Lung (tissue), 11 donors: ENCODE measurements at regions not wholly inside any gene's neighbourhood (a gene's known extent, or its start where the extent isn't known, plus 50 kb on each side); places are given as distances from the start of the nearest gene placed in this dataset.

Experiments
- ATAC-seq: fragments of 200-7000 bp; cut with Tn5 transposase; one replicate; pipeline ENCODE4 v1.9.1; 2020; ENCODE audit warnings: moderate number of reproducible peaks; ENCODE audit not compliant: insufficient read depth, low FRiP score
- DNase-seq, 3 donors: peaks; one replicate each; pipeline ENCODE4 v3.0.0-alpha.2; 2013 to 2017
- H3K27ac ChIP-seq, 2 donors: one replicate each; pipeline ENCODE4 v1.5.1; 2013; ENCODE audit warnings: mild to moderate bottlenecking in 2 of 2, moderate library complexity in 2 of 2, control low read depth in 1 of 2, inconsistent platforms in 1 of 2, low read depth in 1 of 2, low read length in 1 of 2
- H3K27me3 ChIP-seq, 3 donors: one replicate each; pipeline ENCODE4 v1.5.1; 2013; ENCODE audit warnings: low read length in 2 of 3; ENCODE audit not compliant: control insufficient read depth in 3 of 3, insufficient read depth in 3 of 3
- H3K36me3 ChIP-seq, 4 donors: one replicate each; pipeline ENCODE4 v1.5.1; 2013; ENCODE audit warnings: low read length in 4 of 4, mild to moderate bottlenecking in 1 of 4, moderate library complexity in 1 of 4; ENCODE audit not compliant: control insufficient read depth in 4 of 4, insufficient read depth in 4 of 4
- H3K4me1 ChIP-seq, 5 donors: one replicate each; pipeline ENCODE4 v1.5.1; 2013; ENCODE audit warnings: low read length in 5 of 5, mild to moderate bottlenecking in 2 of 5, moderate library complexity in 1 of 5; ENCODE audit not compliant: control insufficient read depth in 5 of 5, insufficient read depth in 5 of 5
- H3K4me3 ChIP-seq: one replicate; pipeline ENCODE4 v1.5.1; 2013; ENCODE audit warnings: mild to moderate bottlenecking, control low read depth, moderate library complexity
- H3K9ac ChIP-seq, 2 donors: one replicate each; pipeline ENCODE4 v1.5.1; 2013; ENCODE audit warnings: low read length in 2 of 2, control low read depth in 1 of 2; ENCODE audit not compliant: insufficient read depth in 1 of 2
- H3K9me3 ChIP-seq, 4 donors: one replicate each; pipeline ENCODE4 v1.5.1; 2013; ENCODE audit warnings: low read length in 3 of 4, mild to moderate bottlenecking in 1 of 4, moderate library complexity in 1 of 4; ENCODE audit not compliant: control insufficient read depth in 4 of 4, insufficient read depth in 3 of 4
- WGBS, 2 donors: extraction: QIAGEN DNeasy Blood & Tissue Kit; methylation state at CpG; one replicate each; pipeline ENCODE4 v1.1.7; 2013; 5-methylcytosine and 5-hydroxymethylcytosine counted together
- TF ChIP-seq, protein P1 (sequence below): IDR thresholded peaks from 2 replicates; pipeline ENCODE4 v1.5.1; 2012; ENCODE audit warnings: mild to moderate bottlenecking; ENCODE audit errors: control extremely low read depth, extremely low read depth
- donor health status: control.
- donor health status: control.
- donor health status: Bipolar disorder and iron deficiency.
- donor health status: healthy.
- donor health status: DM: yes; HTN: yes; CAD: no.

- WGBS, 2 donors, result 82% methylated on average over 2 of the region's 2 CpGs
- no peak overlapping the region for H3K9ac ChIP-seq
- H3K27me3 ChIP-seq, result no peaks in the 10 kb centered on the region
- no peaks in the 10 kb centered on the region for H3K36me3 ChIP-seq
- no peak overlapping the region for H3K4me3 ChIP-seq
- H3K4me1 ChIP-seq, result peaks cover 0 to 9% (median 0%) of the 10 kb centered on the region in 5 donors
- ATAC-seq, result no peak
- H3K9me3 ChIP-seq, result peaks cover 0 to 6% (median 0%) of the 10 kb centered on the region in 4 donors
- H3K27ac ChIP-seq, result no peak overlapping the region
- TF ChIP-seq, protein P1, sequence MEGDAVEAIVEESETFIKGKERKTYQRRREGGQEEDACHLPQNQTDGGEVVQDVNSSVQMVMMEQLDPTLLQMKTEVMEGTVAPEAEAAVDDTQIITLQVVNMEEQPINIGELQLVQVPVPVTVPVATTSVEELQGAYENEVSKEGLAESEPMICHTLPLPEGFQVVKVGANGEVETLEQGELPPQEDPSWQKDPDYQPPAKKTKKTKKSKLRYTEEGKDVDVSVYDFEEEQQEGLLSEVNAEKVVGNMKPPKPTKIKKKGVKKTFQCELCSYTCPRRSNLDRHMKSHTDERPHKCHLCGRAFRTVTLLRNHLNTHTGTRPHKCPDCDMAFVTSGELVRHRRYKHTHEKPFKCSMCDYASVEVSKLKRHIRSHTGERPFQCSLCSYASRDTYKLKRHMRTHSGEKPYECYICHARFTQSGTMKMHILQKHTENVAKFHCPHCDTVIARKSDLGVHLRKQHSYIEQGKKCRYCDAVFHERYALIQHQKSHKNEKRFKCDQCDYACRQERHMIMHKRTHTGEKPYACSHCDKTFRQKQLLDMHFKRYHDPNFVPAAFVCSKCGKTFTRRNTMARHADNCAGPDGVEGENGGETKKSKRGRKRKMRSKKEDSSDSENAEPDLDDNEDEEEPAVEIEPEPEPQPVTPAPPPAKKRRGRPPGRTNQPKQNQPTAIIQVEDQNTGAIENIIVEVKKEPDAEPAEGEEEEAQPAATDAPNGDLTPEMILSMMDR, result no peak
- DNase-seq, result no peak
Observed at GRCh38 chr19:30780456-30780855, 408.3 kb downstream of the ZNF536 start.

DNA sequence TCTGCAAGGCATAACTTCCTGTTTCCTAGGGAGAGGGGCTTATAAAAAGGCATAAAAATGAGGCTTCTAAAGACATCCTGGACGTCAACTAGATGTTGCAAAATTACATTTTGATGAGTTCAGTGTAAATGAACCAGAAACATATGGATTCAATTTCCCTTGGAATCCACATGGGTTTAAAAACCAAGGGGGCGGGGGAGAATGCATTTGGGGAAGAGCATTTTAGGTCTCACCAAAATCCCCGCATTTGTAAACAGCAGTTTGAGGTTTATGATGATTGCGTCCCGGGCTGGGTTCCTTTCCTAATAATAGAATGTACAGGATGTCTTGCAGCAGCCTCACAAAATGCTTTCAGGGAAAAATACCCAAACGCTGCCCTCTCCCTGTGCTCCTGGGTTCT, 407.8 kb downstream of the ZNF536 start:
- Histone ChIP-seq H3K27me3 (no peaks in the 10 kb centered on the region), H3K4me1 (peaks cover 0 to 9% (median 0%) of the 10 kb centered on the region in 5 donors), H3K27ac (no peak overlapping the region), H3K9ac (no peak overlapping the region), H3K9me3 (peaks cover 0 to 6% (median 0%) of the 10 kb centered on the region in 4 donors), H3K36me3 (no peaks in the 10 kb centered on the region), H3K4me3 (no peak overlapping the region)
- TF ChIP-seq, protein P1, result no peak
- DNase-seq (peak in 2 of 3 donors; percentile 69 to 79), ATAC-seq (no peak)
- 31 to 48% methylated on average over 6 of the region's 6 CpGs for WGBS, 2 donors

- H3K27ac ChIP-seq, result no peak overlapping the region
- H3K36me3 ChIP-seq, result no peaks in the 10 kb centered on the region
- 88 to 90% methylated on average over 14 of the region's 14 CpGs for WGBS, 2 donors
- no peak overlapping the region for H3K9ac ChIP-seq
- peaks cover 0 to 6% (median 0%) of the 10 kb centered on the region in 4 donors for H3K9me3 ChIP-seq
- no peaks in the 10 kb centered on the region for H3K27me3 ChIP-seq
- ATAC-seq, result no peak
- DNase-seq, result no peak
- H3K4me3 ChIP-seq, result no peak overlapping the region
- TF ChIP-seq, protein P1, result no peak
- H3K4me1 ChIP-seq, result peaks cover 0 to 9% (median 5%) of the 10 kb centered on the region in 5 donors
Observed at GRCh38 chr19:30778961-30779715, 407.0 kb downstream of the ZNF536 start.

DNA sequence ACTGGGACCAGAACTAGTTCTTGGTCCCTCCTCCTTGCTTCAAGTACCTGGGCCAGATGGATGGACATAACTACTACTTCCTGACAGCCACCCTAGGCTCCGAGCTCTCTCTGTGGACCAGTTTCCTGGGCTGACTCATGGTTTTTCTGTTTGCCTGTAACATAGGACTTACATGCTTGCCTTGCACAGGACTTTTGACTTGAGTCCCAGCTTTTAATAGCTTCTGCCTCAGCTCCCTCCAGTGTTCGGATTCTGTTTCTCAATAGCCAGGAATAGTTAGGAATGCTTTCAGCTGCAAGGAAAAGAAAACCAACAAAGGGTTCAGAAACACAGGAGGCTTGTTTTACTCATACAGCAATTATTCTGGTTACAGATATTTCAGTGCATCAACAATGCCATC, 405.9 kb downstream of the ZNF536 start:
- TF ChIP-seq, protein P1, result no peak
- peaks cover 0 to 9% (median 5%) of the 10 kb centered on the region in 5 donors for H3K4me1 ChIP-seq
- WGBS, 2 donors, result 75 to 78% methylated on average over 2 of the region's 2 CpGs
- DNase-seq (no peak), ATAC-seq (no peak)
- H3K27me3 ChIP-seq, result no peaks in the 10 kb centered on the region
- no peak overlapping the region for H3K4me3 ChIP-seq
- peaks cover 0 to 6% (median under 1%) of the 10 kb centered on the region in 4 donors for H3K9me3 ChIP-seq
- H3K9ac ChIP-seq, result no peak overlapping the region
- H3K36me3 ChIP-seq, result no peaks in the 10 kb centered on the region
- no peak overlapping the region for H3K27ac ChIP-seq
